Upper lobe of right lung (tissue), 1 donor: ENCODE measurements at regions not wholly inside any gene's neighbourhood (a gene's known extent, or its start where the extent isn't known, plus 50 kb on each side); places are given as distances from the start of the nearest gene placed in this dataset.

Experiments
- ATAC-seq: fragments of 200-7000 bp; cut with Tn5 transposase; one replicate; pipeline ENCODE4 v1.9.1; 2020; ENCODE audit warnings: mild to moderate bottlenecking, moderate library complexity
- DNase-seq: peaks from one replicate; pipeline ENCODE4 v3.0.0-alpha.2; 2020
- H3K27ac ChIP-seq: fragments of 200-600 bp; one replicate; pipeline ENCODE4 v1.8.0; 2022
- H3K27me3 ChIP-seq: fragments of 200-600 bp; one replicate; pipeline ENCODE4 v1.8.0; 2022; ENCODE audit warnings: mild to moderate bottlenecking
- H3K36me3 ChIP-seq: fragments of 200-600 bp; one replicate; pipeline ENCODE4 v1.8.0; 2022
- H3K4me1 ChIP-seq: fragments of 200-600 bp; one replicate; pipeline ENCODE4 v1.8.0; 2022
- H3K4me3 ChIP-seq: fragments of 200-600 bp; one replicate; pipeline ENCODE4 v1.8.0; 2022; ENCODE audit warnings: mild to moderate bottlenecking
- H3K9me3 ChIP-seq: fragments of 200-600 bp; one replicate; pipeline ENCODE4 v1.8.0; 2022
- CTCF ChIP-seq: fragments of 200-600 bp; IDR thresholded peaks from one replicate; pipeline ENCODE4 v1.8.0; 2022; ENCODE audit warnings: antibody characterized with exemption
- intact Hi-C: fragments of 100-400 bp; cut with DNase I; formaldehyde crosslinking; loops from one replicate; pipeline ENCODE4 v1.11.0; 2022
- donor health status: DM: no; HTN: yes; CAD: no; lungs with severe emphysema.

GRCh38 chr5:124439609-124440008, 306.8 kb downstream of the ZNF608 start:
- ATAC-seq = no peak

GRCh38 chr5:124438903-124439281, 307.5 kb downstream of the ZNF608 start:
- no peaks in the 10 kb centered on the region for H3K27me3 ChIP-seq
- no peak overlapping the region for H3K27ac ChIP-seq
- ATAC-seq (no peak), DNase-seq (no peak)
- TF ChIP-seq CTCF = no peak
- H3K4me3 ChIP-seq = no peak overlapping the region
- peaks cover 6% of the 10 kb centered on the region for H3K9me3 ChIP-seq
- H3K36me3 ChIP-seq = no peaks in the 10 kb centered on the region
- H3K4me1 ChIP-seq = no peaks in the 10 kb centered on the region
- intact Hi-C loops = no loop called here

More at GRCh38 chr5:124439609-124440008, 306.8 kb downstream of the ZNF608 start:
- TF ChIP-seq CTCF = no peak
- Histone ChIP-seq H3K27ac (no peak overlapping the region), H3K4me1 (no peaks in the 10 kb centered on the region), H3K27me3 (no peaks in the 10 kb centered on the region), H3K4me3 (no peak overlapping the region), H3K36me3 (no peaks in the 10 kb centered on the region), H3K9me3 (peaks cover under 1% of the 10 kb centered on the region)
- intact Hi-C loops = no loop called here
- no peak for DNase-seq

GRCh38 chr5:124438026-124438902, 308.2 kb downstream of the ZNF608 start:
- Histone ChIP-seq H3K27ac (no peak overlapping the region), H3K9me3 (peaks cover 6% of the 10 kb centered on the region), H3K4me1 (no peaks in the 10 kb centered on the region), H3K27me3 (no peaks in the 10 kb centered on the region), H3K4me3 (no peak overlapping the region), H3K36me3 (no peaks in the 10 kb centered on the region)
- DNase-seq = no peak
- intact Hi-C loops = no loop called here
- no peak for TF ChIP-seq CTCF
- no peak for ATAC-seq

- no peak for ATAC-seq
- no peaks in the 10 kb centered on the region for H3K4me1 ChIP-seq
- TF ChIP-seq CTCF = no peak
Observed at GRCh38 chr5:124436294-124436693, 310.1 kb downstream of the ZNF608 start.

GRCh38 chr5:124433170-124433569, 313.3 kb downstream of the ZNF608 start:
- TF ChIP-seq CTCF = no peak
- Histone ChIP-seq H3K4me1 (no peaks in the 10 kb centered on the region), H3K27me3 (no peaks in the 10 kb centered on the region), H3K4me3 (no peak overlapping the region), H3K9me3 (peaks cover 6% of the 10 kb centered on the region), H3K36me3 (no peaks in the 10 kb centered on the region), H3K27ac (no peak overlapping the region)
- DNase-seq (no peak), ATAC-seq (no peak)
- intact Hi-C loops = no loop called here

More at GRCh38 chr5:124436294-124436693, 310.1 kb downstream of the ZNF608 start:
- Histone ChIP-seq H3K4me3 (no peak overlapping the region), H3K36me3 (no peaks in the 10 kb centered on the region), H3K9me3 (peaks cover 6% of the 10 kb centered on the region), H3K27me3 (no peaks in the 10 kb centered on the region), H3K27ac (no peak overlapping the region)
- intact Hi-C loops = no loop called here
- no peak for DNase-seq
